GM23338 (cell line): ENCODE measurements at regions not wholly inside any gene's neighbourhood (a gene's known extent, or its start where the extent isn't known, plus 50 kb on each side); places are given as distances from the start of the nearest gene placed in this dataset.

Experiments used
- ATAC-seq: fragments of 200-7000 bp; cut with Tn5 transposase; 3 replicates; pipeline ENCODE4 v1.9.1; 2020
- DNase-seq: peaks from one replicate; pipeline ENCODE4 v3.0.0-alpha.2; 2015; ENCODE audit warnings: low spot score
- H2AFZ ChIP-seq: fragments of 200-600 bp; sonication (generic); 2 replicates; pipeline ENCODE4 v1.8.0; 2016; ENCODE audit warnings: antibody characterized with exemption, mild to moderate bottlenecking, moderate library complexity
- H3F3A ChIP-seq: fragments of 200-600 bp; sonication (generic); replicated peaks from 2 replicates; pipeline ENCODE4 v1.8.0; 2017; ENCODE audit warnings: antibody characterized with exemption, mixed run types, low read depth
- H3K27ac ChIP-seq: fragments of 200-600 bp; sonication (generic); 2 replicates; pipeline ENCODE4 v1.6.1; 2016; ENCODE audit warnings: low read depth
- H3K27me3 ChIP-seq: fragments of 200-600 bp; sonication (generic); 2 replicates; pipeline ENCODE4 v1.8.0; 2016; ENCODE audit warnings: mild to moderate bottlenecking, mixed run types, moderate library complexity; ENCODE audit not compliant: insufficient read depth
- H3K36me3 ChIP-seq: fragments of 200-600 bp; sonication (generic); 2 replicates; pipeline ENCODE4 v1.8.0; 2016; ENCODE audit warnings: mild to moderate bottlenecking; ENCODE audit not compliant: insufficient read depth
- H3K4me1 ChIP-seq: fragments of 200-600 bp; sonication (generic); 2 replicates; pipeline ENCODE4 v1.8.0; 2016; ENCODE audit warnings: mild to moderate bottlenecking, moderate library complexity; ENCODE audit not compliant: insufficient read depth
- H3K4me2 ChIP-seq: fragments of 200-600 bp; sonication (generic); 2 replicates; pipeline ENCODE4 v1.7.1; 2017; ENCODE audit warnings: mixed run types
- H3K4me3 ChIP-seq: fragments of 200-600 bp; sonication (generic); 2 replicates; pipeline ENCODE4 v1.6.1; 2016; ENCODE audit warnings: mixed run types
- H3K79me2 ChIP-seq: fragments of 200-600 bp; sonication (generic); replicated peaks from 2 replicates; pipeline ENCODE4 v1.8.0; 2017; ENCODE audit warnings: mild to moderate bottlenecking; ENCODE audit not compliant: insufficient read depth
- H3K9me2 ChIP-seq: fragments of 200-600 bp; sonication (generic); 2 replicates; pipeline ENCODE4 v1.8.0; 2017; ENCODE audit not compliant: insufficient read depth
- H4K20me1 ChIP-seq: fragments of 200-600 bp; sonication (generic); replicated peaks from 2 replicates; pipeline ENCODE4 v1.8.0; 2017; ENCODE audit warnings: mild to moderate bottlenecking; ENCODE audit not compliant: insufficient read depth
- H3K27ac Mint-ChIP-seq: 2 replicates; pipeline ENCODE4 v1.8.0; 2020; ENCODE audit warnings: inconsistent platforms, mild to moderate bottlenecking, moderate library complexity, mixed read lengths
- H3K27me3 Mint-ChIP-seq: 3 replicates; pipeline ENCODE4 v1.8.0; 2022; ENCODE audit warnings: low read depth, mild to moderate bottlenecking, moderate library complexity, mixed read lengths, inconsistent platforms; ENCODE audit not compliant: insufficient read depth, poor library complexity
- H3K36me3 Mint-ChIP-seq: 3 replicates; pipeline ENCODE4 v1.8.0; 2021; ENCODE audit warnings: low read depth, mild to moderate bottlenecking, inconsistent platforms, moderate library complexity, mixed read lengths
- H3K4me1 Mint-ChIP-seq: 3 replicates; pipeline ENCODE4 v1.8.0; 2020; ENCODE audit warnings: mild to moderate bottlenecking, inconsistent platforms, mixed read lengths
- H3K4me3 Mint-ChIP-seq: 3 replicates; pipeline ENCODE4 v1.8.0; 2021; ENCODE audit warnings: moderate library complexity, mild to moderate bottlenecking, inconsistent platforms, mixed read lengths
- H3K9me3 Mint-ChIP-seq: 3 replicates; pipeline ENCODE4 v1.8.0; 2020; ENCODE audit warnings: moderate library complexity, mild to moderate bottlenecking, inconsistent platforms, mixed read lengths
- CREB1 ChIP-seq: fragments of 250-450 bp; sonication (Bioruptor Pico); IDR thresholded peaks from 2 replicates; pipeline ENCODE4 v1.5.0; 2020; ENCODE audit warnings: low read depth, mild to moderate bottlenecking, moderate library complexity
- CTCF ChIP-seq, 2 experiments: fragments of 200-600 bp in 1 of 2; sonication (generic) in 1 of 2; conservative IDR thresholded peaks; 2 replicates each; pipeline versions ENCODE4 v1.5.1 to v1.6.1; 2016 to 2017; ENCODE audit warnings: antibody characterized with exemption in 2 of 2, low read depth in 2 of 2, mild to moderate bottlenecking in 2 of 2, moderate library complexity in 1 of 2
- ETS1 ChIP-seq: IDR thresholded peaks from 2 replicates; pipeline ENCODE4 v1.6.1; 2016; ENCODE audit warnings: antibody characterized with exemption
- EZH2 ChIP-seq: fragments of 200-600 bp; sonication (generic); IDR thresholded peaks from one replicate; pipeline ENCODE4 v1.8.0; 2017; ENCODE audit warnings: antibody characterized with exemption, mild to moderate bottlenecking, low read depth; ENCODE audit not compliant: unreplicated experiment
- EZH2phosphoT487 ChIP-seq: fragments of 200-600 bp; sonication (generic); IDR thresholded peaks from one replicate; pipeline ENCODE4 v1.8.1; 2018; ENCODE audit warnings: antibody characterized with exemption; ENCODE audit not compliant: unreplicated experiment
- JUNB ChIP-seq: IDR thresholded peaks from one replicate; pipeline ENCODE4 v1.6.1; 2016; ENCODE audit warnings: antibody characterized with exemption; ENCODE audit not compliant: unreplicated experiment
- NANOG ChIP-seq: IDR thresholded peaks from 2 replicates; pipeline ENCODE4 v1.6.1; 2016; ENCODE audit warnings: antibody characterized with exemption, borderline replicate concordance
- POLR2AphosphoS5 ChIP-seq: IDR thresholded peaks from 2 replicates; pipeline ENCODE4 v1.6.1; 2016; ENCODE audit warnings: antibody characterized with exemption, low read depth
- REST ChIP-seq: IDR thresholded peaks from one replicate; pipeline ENCODE4 v1.6.1; 2018; ENCODE audit warnings: antibody characterized with exemption; ENCODE audit not compliant: unreplicated experiment
- STAT1 ChIP-seq: IDR thresholded peaks from one replicate; pipeline ENCODE4 v1.6.1; 2016; ENCODE audit warnings: antibody characterized with exemption; ENCODE audit not compliant: unreplicated experiment
- ZNF114 ChIP-seq: fragments of 250-450 bp; sonication (Bioruptor Pico); IDR thresholded peaks from 2 replicates; pipeline ENCODE4 v1.5.0; 2020; ENCODE audit warnings: mild to moderate bottlenecking, moderate library complexity
- ZNF331 ChIP-seq: fragments of 250-450 bp; sonication (Bioruptor Pico); IDR thresholded peaks from 2 replicates; pipeline ENCODE4 v1.5.0; 2020; ENCODE audit warnings: low read depth, mild to moderate bottlenecking, moderate library complexity
- ZNF462 ChIP-seq: fragments of 250-450 bp; sonication (Bioruptor Pico); IDR thresholded peaks from 2 replicates; pipeline ENCODE4 v1.5.0; 2020; ENCODE audit warnings: mild to moderate bottlenecking, moderate library complexity

- H3K4me3 Mint-ChIP-seq, result no peak overlapping the region
- Histone ChIP-seq H3K4me1 (no peaks in the 10 kb centered on the region), H3K4me2 (no peak overlapping the region), H3K9me2 (no peaks in the 10 kb centered on the region), H3K27me3 (no peaks in the 10 kb centered on the region), H3K27ac (no peak overlapping the region), H3F3A (no peaks in the 10 kb centered on the region), H4K20me1 (no peaks in the 10 kb centered on the region), H3K36me3 (no peaks in the 10 kb centered on the region), H3K79me2 (no peaks in the 10 kb centered on the region), H3K4me3 (no peak overlapping the region), H2AFZ (no peak overlapping the region)
- no peak for DNase-seq
- no peaks in the 10 kb centered on the region for H3K27me3 Mint-ChIP-seq
- TF ChIP-seq EZH2 (no peak), ZNF331 (CRISPR knock-in tag) (no peak), ETS1 (no peak), CREB1 (CRISPR knock-in tag) (no peak), REST (no peak), EZH2phosphoT487 (no peak), ZNF114 (CRISPR knock-in tag) (no peak), ZNF462 (no peak), STAT1 (no peak), POLR2AphosphoS5 (no peak), JUNB (no peak), CTCF (conservative IDR thresholded peaks at IDR 0.05; ENCODE audit: low read depth in 2 of 2) (no peak), NANOG (no peak)
- H3K9me3 Mint-ChIP-seq, result no peaks in the 10 kb centered on the region
- peaks cover 2% of the 10 kb centered on the region; the same call in 2 of the 3 replicates for H3K4me1 Mint-ChIP-seq
- no peak overlapping the region for H3K27ac Mint-ChIP-seq
- ATAC-seq, result no peak
- no peaks in the 10 kb centered on the region for H3K36me3 Mint-ChIP-seq
Measured at GRCh38 chr4:181559637-181560036, 683.6 kb upstream of the TENM3 start.
